GM18867 (cell line): ENCODE measurements at regions not wholly inside any gene's neighbourhood (a gene's known extent, or its start where the extent isn't known, plus 50 kb on each side); places are given as distances from the start of the nearest gene placed in this dataset.
"Not testable (repeated sequence)": the region's sequence is repeated elsewhere in the genome, so short reads cannot be mapped to it uniquely, and the experiment has no call there.

Experiments
- ATAC-seq: cut with Tn5 transposase; IDR thresholded peaks from one replicate; pipeline ENCODE4 v1.9.1; 2021; ENCODE audit warnings: mild to moderate bottlenecking, moderate library complexity; ENCODE audit not compliant: unreplicated experiment

GRCh38 chr12:72863671-72864070 is 591.5 kb downstream of the TRHDE start:
- ATAC-seq = no peak

- no peak for ATAC-seq
These were observed 593.8 kb downstream of the TRHDE start for GRCh38 chr12:72865921-72866320.

- ATAC-seq = no peak
These were observed 596.9 kb downstream of the TRHDE start for GRCh38 chr12:72869024-72869423.

- no peak for ATAC-seq
These were observed 600.2 kb downstream of the TRHDE start for GRCh38 chr12:72872238-72872887.

- ATAC-seq = no peak
These were observed 600.8 kb downstream of the TRHDE start for GRCh38 chr12:72872996-72873395.

GRCh38 chr12:72876092-72876491 is 603.9 kb downstream of the TRHDE start:
- ATAC-seq = no peak

GRCh38 chr12:72888693-72889092 is 616.5 kb downstream of the TRHDE start:
- ATAC-seq = no peak

- no peak for ATAC-seq
These were observed 617.6 kb downstream of the TRHDE start for GRCh38 chr12:72889791-72890190.

- no peak for ATAC-seq
These were observed 629.5 kb downstream of the TRHDE start for GRCh38 chr12:72901685-72902084.

GRCh38 chr12:72925716-72926115 is 653.5 kb downstream of the TRHDE start:
- ATAC-seq = no peak

GRCh38 chr12:72931838-72932237 is 659.7 kb downstream of the TRHDE start:
- ATAC-seq = not testable (repeated sequence)

- ATAC-seq = no peak
These were observed 665.3 kb downstream of the TRHDE start for GRCh38 chr12:72937486-72937885.

- no peak for ATAC-seq
These were observed 685.3 kb downstream of the TRHDE start for GRCh38 chr12:72957454-72957853.

GRCh38 chr12:72966684-72967083 is 694.5 kb downstream of the TRHDE start:
- no peak for ATAC-seq

- no peak for ATAC-seq
These were observed 702.9 kb downstream of the TRHDE start for GRCh38 chr12:72974954-72975555.

- no peak for ATAC-seq
These were observed 706.8 kb downstream of the TRHDE start for GRCh38 chr12:72978999-72979398.

- ATAC-seq = no peak
These were observed 710.2 kb downstream of the TRHDE start for GRCh38 chr12:72982356-72982755.

- no peak for ATAC-seq
These were observed 714.8 kb downstream of the TRHDE start for GRCh38 chr12:72986963-72987362.

GRCh38 chr12:72989458-72989947 is 717.3 kb downstream of the TRHDE start:
- no peak for ATAC-seq

- ATAC-seq = not testable (repeated sequence)
These were observed 722.9 kb downstream of the TRHDE start for GRCh38 chr12:72995029-72995428.

- ATAC-seq = no peak
These were observed 723.4 kb downstream of the TRHDE start for GRCh38 chr12:72995616-72996015.

- not testable (repeated sequence) for ATAC-seq
These were observed 729.6 kb downstream of the TRHDE start for GRCh38 chr12:73001806-73002205.

GRCh38 chr12:73002504-73002903 is 730.3 kb downstream of the TRHDE start:
- not testable (repeated sequence) for ATAC-seq
